H1 (cell line): ENCODE measurements at regions not wholly inside any gene's neighbourhood (a gene's known extent, or its start where the extent isn't known, plus 50 kb on each side); places are given as distances from the start of the nearest gene placed in this dataset.

Source experiments
- CBX5 ChIP-seq: fragments of 300-800, 300-1000 bp; sonication (generic); IDR thresholded peaks from 2 replicates; pipeline ENCODE4 v1.7.1; 2016; ENCODE audit warnings: antibody characterized with exemption, low read length, low read depth
- CHD2 ChIP-seq: IDR thresholded peaks from 2 replicates; pipeline ENCODE4 v1.6.1; 2012; ENCODE audit warnings: low read length, improper control_type of control experiment
- KDM4A ChIP-seq: IDR thresholded peaks from one replicate; pipeline ENCODE4 v1.7.1; 2012; ENCODE audit warnings: low read depth, mild to moderate bottlenecking, moderate library complexity, low read length, inconsistent platforms; ENCODE audit not compliant: severe bottlenecking
- POU5F1 ChIP-seq: IDR thresholded peaks from 2 replicates; pipeline ENCODE4 v1.6.1; 2011; ENCODE audit warnings: low read depth, mild to moderate bottlenecking, low read length, moderate library complexity

DNA sequence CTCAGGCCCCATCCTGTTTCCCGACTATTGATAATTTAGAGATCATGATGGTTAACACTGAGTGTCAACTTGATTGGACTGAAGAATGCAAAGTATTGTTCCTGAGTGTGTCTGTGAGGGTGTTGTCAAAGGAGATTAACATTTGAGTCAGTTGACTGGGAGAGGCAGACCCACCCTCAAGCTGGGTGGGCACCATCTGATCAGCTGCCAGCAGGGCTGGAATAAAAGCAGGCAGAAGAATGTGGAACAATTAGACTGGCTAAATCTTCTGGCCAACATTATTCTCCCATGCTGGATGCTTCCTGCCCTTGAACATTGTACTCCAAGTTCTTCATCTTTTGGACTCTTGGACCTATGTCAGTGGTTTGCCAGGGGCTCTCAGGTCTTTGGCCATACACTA lies 1170.0 kb upstream of the CNTN5 start (continued):
- TF ChIP-seq CHD2 (no peak), CBX5 (no peak), POU5F1 (no peak), KDM4A (no peak)
